KMS-11 (cell line): ENCODE measurements at regions not wholly inside any gene's neighbourhood (a gene's known extent, or its start where the extent isn't known, plus 50 kb on each side); places are given as distances from the start of the nearest gene placed in this dataset.

Source experiments
- H2AFZ ChIP-seq: fragments of 200-600 bp; sonication (generic); 2 replicates; pipeline ENCODE4 v1.6.1; 2016; ENCODE audit warnings: antibody characterized with exemption, mixed run types, low read depth
- H3K27ac ChIP-seq: fragments of 200-600 bp; sonication (generic); 2 replicates; pipeline ENCODE4 v1.6.1; 2016; ENCODE audit warnings: mild to moderate bottlenecking, mixed run types
- H3K27me3 ChIP-seq: fragments of 200-600 bp; sonication (generic); 2 replicates; pipeline ENCODE4 v1.6.1; 2017; ENCODE audit warnings: mild to moderate bottlenecking, low read depth, mixed run types, moderate library complexity; ENCODE audit not compliant: insufficient read depth
- H3K36me3 ChIP-seq: fragments of 200-600 bp; sonication (generic); 2 replicates; pipeline ENCODE4 v1.6.1; 2017; ENCODE audit warnings: mild to moderate bottlenecking, mixed run types; ENCODE audit not compliant: insufficient read depth
- H3K4me1 ChIP-seq: fragments of 200-600 bp; sonication (generic); 2 replicates; pipeline ENCODE4 v1.6.1; 2016; ENCODE audit warnings: mild to moderate bottlenecking, low read depth, mixed run types; ENCODE audit not compliant: poor library complexity, severe bottlenecking
- H3K4me2 ChIP-seq: fragments of 200-600 bp; sonication (generic); 2 replicates; pipeline ENCODE4 v1.7.0; 2016; ENCODE audit warnings: mild to moderate bottlenecking, mixed run types
- H3K4me3 ChIP-seq: fragments of 200-600 bp; sonication (generic); IDR thresholded peaks from 2 replicates; pipeline ENCODE4 v1.6.1; 2017; ENCODE audit warnings: low read depth, low read length, mixed read lengths; ENCODE audit not compliant: insufficient read depth
- H3K79me2 ChIP-seq: fragments of 200-600 bp; sonication (generic); 2 replicates; pipeline ENCODE4 v1.6.1; 2016; ENCODE audit warnings: low read depth, mixed run types; ENCODE audit not compliant: insufficient read depth
- H3K9ac ChIP-seq: fragments of 200-600 bp; sonication (generic); 2 replicates; pipeline ENCODE4 v1.6.1; 2016; ENCODE audit warnings: mild to moderate bottlenecking, mixed run types
- H4K20me1 ChIP-seq: fragments of 200-600 bp; sonication (generic); 2 replicates; pipeline ENCODE4 v1.6.1; 2016; ENCODE audit warnings: mild to moderate bottlenecking, mixed run types; ENCODE audit not compliant: insufficient read depth
- CTCF ChIP-seq: fragments of 200-600 bp; sonication (generic); conservative IDR thresholded peaks from 2 replicates; pipeline ENCODE4 v1.6.1; 2017; ENCODE audit warnings: low read depth, mild to moderate bottlenecking, antibody characterized with exemption, low read length, moderate library complexity, mixed read lengths

GRCh38 chr5:58327289-58327688 lies 132.6 kb downstream of the PLK2 start:
- no peaks in the 10 kb centered on the region for H3K27me3 ChIP-seq
- TF ChIP-seq CTCF, result no peak
- H2AFZ ChIP-seq, result no peak overlapping the region
- H3K36me3 ChIP-seq, result no peaks in the 10 kb centered on the region
- no peaks in the 10 kb centered on the region for H3K79me2 ChIP-seq
- H3K4me1 ChIP-seq, result no peaks in the 10 kb centered on the region
- H3K4me3 ChIP-seq, result no peak overlapping the region
- no peaks in the 10 kb centered on the region for H4K20me1 ChIP-seq
- H3K4me2 ChIP-seq, result no peak overlapping the region
- no peak overlapping the region for H3K27ac ChIP-seq
- no peak overlapping the region for H3K9ac ChIP-seq

- no peak overlapping the region for H3K4me2 ChIP-seq
- H3K9ac ChIP-seq, result no peak overlapping the region
- no peaks in the 10 kb centered on the region for H3K4me1 ChIP-seq
- TF ChIP-seq CTCF, result no peak
- H3K27me3 ChIP-seq, result no peaks in the 10 kb centered on the region
- no peaks in the 10 kb centered on the region for H4K20me1 ChIP-seq
- no peak overlapping the region for H2AFZ ChIP-seq
- H3K79me2 ChIP-seq, result no peaks in the 10 kb centered on the region
- no peak overlapping the region for H3K4me3 ChIP-seq
- no peaks in the 10 kb centered on the region for H3K36me3 ChIP-seq
- no peak overlapping the region for H3K27ac ChIP-seq
Measured at GRCh38 chr5:58326022-58326421, 133.9 kb downstream of the PLK2 start.

GRCh38 chr5:58322453-58322852 lies 137.4 kb downstream of the PLK2 start:
- no peak for TF ChIP-seq CTCF
- Histone ChIP-seq H3K79me2 (no peaks in the 10 kb centered on the region), H3K4me2 (no peak overlapping the region), H3K4me1 (no peaks in the 10 kb centered on the region), H3K9ac (no peak overlapping the region), H3K27me3 (no peaks in the 10 kb centered on the region), H3K4me3 (no peak overlapping the region), H3K27ac (no peak overlapping the region), H4K20me1 (no peaks in the 10 kb centered on the region), H2AFZ (no peak overlapping the region), H3K36me3 (no peaks in the 10 kb centered on the region)

- Histone ChIP-seq H3K27ac (no peak overlapping the region), H3K79me2 (no peaks in the 10 kb centered on the region), H3K4me2 (no peak overlapping the region), H3K4me3 (no peak overlapping the region), H3K4me1 (no peaks in the 10 kb centered on the region), H3K9ac (no peak overlapping the region), H3K27me3 (no peaks in the 10 kb centered on the region), H4K20me1 (no peaks in the 10 kb centered on the region), H3K36me3 (no peaks in the 10 kb centered on the region), H2AFZ (no peak overlapping the region)
- TF ChIP-seq CTCF, result no peak
Measured at GRCh38 chr5:58318468-58318867, 141.4 kb downstream of the PLK2 start.

- no peak for TF ChIP-seq CTCF
- H3K4me1 ChIP-seq, result no peaks in the 10 kb centered on the region
- no peaks in the 10 kb centered on the region for H4K20me1 ChIP-seq
- no peak overlapping the region for H3K4me2 ChIP-seq
- H3K4me3 ChIP-seq, result no peak overlapping the region
- no peak overlapping the region for H3K27ac ChIP-seq
- no peak overlapping the region for H3K9ac ChIP-seq
- H3K36me3 ChIP-seq, result no peaks in the 10 kb centered on the region
- H3K27me3 ChIP-seq, result no peaks in the 10 kb centered on the region
- H3K79me2 ChIP-seq, result no peaks in the 10 kb centered on the region
- H2AFZ ChIP-seq, result no peak overlapping the region
Measured at GRCh38 chr5:58317808-58318207, 142.1 kb downstream of the PLK2 start.
